SK-N-SH (cell line): ENCODE measurements at regions not wholly inside any gene's neighbourhood (a gene's known extent, or its start where the extent isn't known, plus 50 kb on each side); places are given as distances from the start of the nearest gene placed in this dataset.

Experiments used
- CTCF ChIA-PET: fragments of 300-600, 350-600 bp; formaldehyde crosslinking; extraction: SDS; loops from one replicate; lab custom pipeline; 2021; lab: Yijun Ruan, JAX
- POLR2A ChIA-PET: fragments of 350-600 bp; sonication (Branson Sonifier 250); formaldehyde crosslinking; extraction: SDS; loops from one replicate; lab custom pipeline; 2020; ENCODE audit warnings: antibody characterized with exemption, inconsistent platforms; lab: Yijun Ruan, JAX
- DNase-seq: peaks from one replicate; pipeline ENCODE4 v3.0.0; 2012
- H2AFZ ChIP-seq: fragments of 200-600 bp; sonication (generic); 2 replicates; pipeline ENCODE4 v1.8.1; 2016; ENCODE audit warnings: antibody characterized with exemption, mild to moderate bottlenecking, low read depth
- H3F3A ChIP-seq: fragments of 200-600 bp; sonication (generic); replicated peaks from 2 replicates; pipeline ENCODE3; 2016; ENCODE audit warnings: antibody characterized with exemption, mild to moderate bottlenecking; ENCODE audit not compliant: insufficient read depth
- H3K27ac ChIP-seq, 2 experiments: fragments of 200-500 bp in 1 of 2; fragments of 200-600 bp in 1 of 2; sonication (Bioruptor generic) in 1 of 2; sonication (generic), shearing (Covaris generic) in 1 of 2; 2 replicates each; pipeline versions ENCODE4 v1.5.1 to v1.6.1; 2014 to 2016; ENCODE audit warnings: low read depth in 2 of 2, inconsistent platforms in 1 of 2, low read length in 1 of 2, mild to moderate bottlenecking in 1 of 2, mixed read lengths in 1 of 2
- H3K27me3 ChIP-seq: fragments of 200-600 bp; sonication (generic), shearing (Covaris generic); 2 replicates; pipeline ENCODE4 v1.6.1; 2016; ENCODE audit warnings: mixed run types; ENCODE audit not compliant: insufficient read depth
- H3K36me3 ChIP-seq, 2 experiments: fragments of 200-500 bp in 1 of 2; fragments of 200-600 bp in 1 of 2; sonication (Bioruptor generic) in 1 of 2; sonication (generic) in 1 of 2; replicated peaks in 1 of 2; 2 replicates each; pipeline versions ENCODE3 to v1.5.1; 2014 to 2016; ENCODE audit warnings: low read length in 1 of 2, mild to moderate bottlenecking in 1 of 2; ENCODE audit not compliant: insufficient read depth in 2 of 2, control insufficient read depth in 1 of 2
- H3K4me1 ChIP-seq, 2 experiments: fragments of 200-500 bp in 1 of 2; fragments of 200-600 bp in 1 of 2; sonication (Bioruptor generic) in 1 of 2; sonication (generic), shearing (Covaris generic) in 1 of 2; 2 replicates each; pipeline versions ENCODE4 v1.5.1 to v1.6.1; 2014 to 2016; ENCODE audit warnings: low read depth in 1 of 2, low read length in 1 of 2, mixed run types in 1 of 2; ENCODE audit not compliant: insufficient read depth in 2 of 2, control insufficient read depth in 1 of 2
- H3K4me2 ChIP-seq: fragments of 200-600 bp; sonication (generic), shearing (Covaris generic); 2 replicates; pipeline ENCODE4 v1.6.1; 2017; ENCODE audit warnings: mixed run types
- H3K4me3 ChIP-seq, 2 experiments: fragments of 200-500 bp in 1 of 2; fragments of 200-600 bp in 1 of 2; sonication (Bioruptor generic) in 1 of 2; sonication (generic), shearing (Covaris generic) in 1 of 2; 2 replicates each; pipeline versions ENCODE4 v1.5.1 to v1.8.1; 2014 to 2016; ENCODE audit warnings: low read depth in 2 of 2, inconsistent platforms in 1 of 2, low read length in 1 of 2, mild to moderate bottlenecking in 1 of 2, mixed read lengths in 1 of 2, moderate library complexity in 1 of 2
- H3K79me2 ChIP-seq: fragments of 200-600 bp; sonication (generic); 2 replicates; pipeline ENCODE4 v1.8.1; 2017; ENCODE audit warnings: mild to moderate bottlenecking; ENCODE audit not compliant: insufficient read depth
- H3K9ac ChIP-seq: fragments of 200-600 bp; sonication (generic); 2 replicates; pipeline ENCODE4 v1.6.1; 2017; ENCODE audit warnings: mixed run types
- H3K9me2 ChIP-seq: fragments of 200-600 bp; sonication (generic); 2 replicates; pipeline ENCODE4 v1.6.1; 2017; ENCODE audit warnings: mixed run types
- H3K9me3 ChIP-seq: fragments of 200-600 bp; sonication (generic); 2 replicates; pipeline ENCODE4 v1.6.1; 2017; ENCODE audit warnings: mixed run types, mild to moderate bottlenecking, moderate library complexity
- H4K20me1 ChIP-seq: fragments of 200-600 bp; sonication (generic); 2 replicates; pipeline ENCODE4 v1.6.1; 2017; ENCODE audit warnings: mild to moderate bottlenecking, mixed run types; ENCODE audit not compliant: insufficient read depth
- EP300 ChIP-seq, 2 experiments: IDR thresholded peaks; 2 replicates each; pipeline versions ENCODE4 v1.4.0 to v1.6.1; 2012; ENCODE audit warnings: borderline replicate concordance in 1 of 2, low read depth in 1 of 2, low read length in 1 of 2
- FOSL2 ChIP-seq: IDR thresholded peaks from 2 replicates; pipeline ENCODE4 v1.4.0; 2012; ENCODE audit warnings: low read depth, mild to moderate bottlenecking, moderate library complexity, borderline replicate concordance
- GATA2 ChIP-seq: sonication (generic); formaldehyde crosslinking; IDR thresholded peaks from 2 replicates; pipeline ENCODE4 v1.5.0; 2020; ENCODE audit warnings: mild to moderate bottlenecking, missing genetic modification reagents
- JUND ChIP-seq: IDR thresholded peaks from 2 replicates; pipeline ENCODE4 v1.4.0; 2012
- MAX ChIP-seq: IDR thresholded peaks from 2 replicates; pipeline ENCODE4 v1.4.0; 2012; ENCODE audit warnings: low read depth
- MXI1 ChIP-seq: IDR thresholded peaks from 2 replicates; pipeline ENCODE4 v1.6.1; 2012; ENCODE audit warnings: mild to moderate bottlenecking, low read depth, low read length, improper control_type of control experiment
- POLR2AphosphoS5 ChIP-seq: IDR thresholded peaks from 2 replicates; pipeline ENCODE4 v1.6.1; 2012; ENCODE audit warnings: low read depth, low read length
- RFX5 ChIP-seq: IDR thresholded peaks from 2 replicates; pipeline ENCODE4 v1.6.1; 2012; ENCODE audit warnings: mild to moderate bottlenecking, improper control_type of control experiment, low read length
- RXRA ChIP-seq: IDR thresholded peaks from 2 replicates; pipeline ENCODE4 v1.4.0; 2012; ENCODE audit warnings: low read depth, mild to moderate bottlenecking, borderline replicate concordance
- SIN3A ChIP-seq: IDR thresholded peaks from 2 replicates; pipeline ENCODE4 v1.6.1; 2012; ENCODE audit warnings: low read depth, mild to moderate bottlenecking, low read length, moderate library complexity, borderline replicate concordance
- SMC3 ChIP-seq: IDR thresholded peaks from 2 replicates; pipeline ENCODE4 v1.6.1; 2012; ENCODE audit warnings: low read depth, low read length, improper control_type of control experiment
- USF1 ChIP-seq: IDR thresholded peaks from 2 replicates; pipeline ENCODE4 v1.4.0; 2012; ENCODE audit warnings: low read depth, borderline replicate concordance
- YY1 ChIP-seq: IDR thresholded peaks from 2 replicates; pipeline ENCODE4 v1.4.0; 2012; ENCODE audit warnings: low read depth, mild to moderate bottlenecking
- WGBS: methylation state at CpG from one replicate; pipeline ENCODE4 v1.1.6; 2017; ENCODE audit warnings: low lambda C conversion rate; 5-methylcytosine and 5-hydroxymethylcytosine counted together
- TF ChIP-seq, protein P1 (sequence below): IDR thresholded peaks from 2 replicates; pipeline ENCODE4 v1.6.1; 2012; ENCODE audit warnings: mild to moderate bottlenecking, low read depth, low read length, moderate library complexity
- TF ChIP-seq, protein P2 (sequence below): fragments of 150-350 bp; IDR thresholded peaks from 2 replicates; pipeline ENCODE4 v1.6.1; 2016; ENCODE audit warnings: mild to moderate bottlenecking, low read depth, low read length
- TF ChIP-seq, protein P3 (sequence below): IDR thresholded peaks from 2 replicates; pipeline ENCODE4; 2012

GRCh38 chr6:77106992-77107391, 356.3 kb downstream of the HTR1B start (continued):
- TF ChIP-seq EP300 (IDR thresholded peaks at IDR 0.05; ENCODE audit: borderline replicate concordance in 1 of 2, low read depth in 1 of 2, low read length in 1 of 2), result no peak
- TF ChIP-seq, protein P1, sequence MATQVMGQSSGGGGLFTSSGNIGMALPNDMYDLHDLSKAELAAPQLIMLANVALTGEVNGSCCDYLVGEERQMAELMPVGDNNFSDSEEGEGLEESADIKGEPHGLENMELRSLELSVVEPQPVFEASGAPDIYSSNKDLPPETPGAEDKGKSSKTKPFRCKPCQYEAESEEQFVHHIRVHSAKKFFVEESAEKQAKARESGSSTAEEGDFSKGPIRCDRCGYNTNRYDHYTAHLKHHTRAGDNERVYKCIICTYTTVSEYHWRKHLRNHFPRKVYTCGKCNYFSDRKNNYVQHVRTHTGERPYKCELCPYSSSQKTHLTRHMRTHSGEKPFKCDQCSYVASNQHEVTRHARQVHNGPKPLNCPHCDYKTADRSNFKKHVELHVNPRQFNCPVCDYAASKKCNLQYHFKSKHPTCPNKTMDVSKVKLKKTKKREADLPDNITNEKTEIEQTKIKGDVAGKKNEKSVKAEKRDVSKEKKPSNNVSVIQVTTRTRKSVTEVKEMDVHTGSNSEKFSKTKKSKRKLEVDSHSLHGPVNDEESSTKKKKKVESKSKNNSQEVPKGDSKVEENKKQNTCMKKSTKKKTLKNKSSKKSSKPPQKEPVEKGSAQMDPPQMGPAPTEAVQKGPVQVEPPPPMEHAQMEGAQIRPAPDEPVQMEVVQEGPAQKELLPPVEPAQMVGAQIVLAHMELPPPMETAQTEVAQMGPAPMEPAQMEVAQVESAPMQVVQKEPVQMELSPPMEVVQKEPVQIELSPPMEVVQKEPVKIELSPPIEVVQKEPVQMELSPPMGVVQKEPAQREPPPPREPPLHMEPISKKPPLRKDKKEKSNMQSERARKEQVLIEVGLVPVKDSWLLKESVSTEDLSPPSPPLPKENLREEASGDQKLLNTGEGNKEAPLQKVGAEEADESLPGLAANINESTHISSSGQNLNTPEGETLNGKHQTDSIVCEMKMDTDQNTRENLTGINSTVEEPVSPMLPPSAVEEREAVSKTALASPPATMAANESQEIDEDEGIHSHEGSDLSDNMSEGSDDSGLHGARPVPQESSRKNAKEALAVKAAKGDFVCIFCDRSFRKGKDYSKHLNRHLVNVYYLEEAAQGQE, result no peak
- TF ChIP-seq FOSL2, result no peak
- TF ChIP-seq GATA2, result no peak
- TF ChIP-seq MAX, result no peak
- no peak for TF ChIP-seq USF1
- no peak for TF ChIP-seq RXRA
- no peak for TF ChIP-seq RFX5
- no peak for TF ChIP-seq JUND

DNA sequence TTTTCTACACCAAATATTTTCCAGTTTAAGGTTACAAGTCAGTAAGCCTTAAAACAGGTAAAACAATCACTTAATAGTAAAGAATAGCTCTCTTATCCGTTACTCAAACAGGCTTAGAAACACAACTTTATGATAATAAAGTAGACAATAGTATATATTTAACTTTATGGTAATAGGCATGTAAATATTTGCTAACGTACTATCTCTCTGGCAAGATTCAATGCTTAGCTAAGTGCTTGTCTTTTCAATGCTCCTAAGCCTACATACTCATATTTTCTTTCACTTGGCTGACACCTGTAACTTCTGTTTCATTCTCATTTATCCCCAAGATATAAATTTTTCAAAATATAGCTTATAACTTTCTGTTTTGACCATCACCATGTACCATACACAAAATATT, 358.2 kb downstream of the HTR1B start:
- 10% methylated on average over 2 of the region's 2 CpGs for WGBS
- Histone ChIP-seq H3F3A (no peaks in the 10 kb centered on the region), H3K9me3 (no peaks in the 10 kb centered on the region), H2AFZ (no peak overlapping the region), H3K79me2 (no peaks in the 10 kb centered on the region), H3K4me3 (no peak overlapping the region), H3K27me3 (no peaks in the 10 kb centered on the region; the same call in 1 of the 2 replicates), H3K9ac (no peak overlapping the region), H3K9me2 (no peaks in the 10 kb centered on the region), H3K27ac (no peak overlapping the region), H3K36me3 (no peaks in the 10 kb centered on the region)
- CTCF ChIA-PET, result no interaction called here
- DNase-seq, result no peak
- TF ChIP-seq SIN3A (no peak), MXI1 (no peak), SMC3 (no peak), POLR2AphosphoS5 (no peak), YY1 (no peak)
- TF ChIP-seq, protein P2, sequence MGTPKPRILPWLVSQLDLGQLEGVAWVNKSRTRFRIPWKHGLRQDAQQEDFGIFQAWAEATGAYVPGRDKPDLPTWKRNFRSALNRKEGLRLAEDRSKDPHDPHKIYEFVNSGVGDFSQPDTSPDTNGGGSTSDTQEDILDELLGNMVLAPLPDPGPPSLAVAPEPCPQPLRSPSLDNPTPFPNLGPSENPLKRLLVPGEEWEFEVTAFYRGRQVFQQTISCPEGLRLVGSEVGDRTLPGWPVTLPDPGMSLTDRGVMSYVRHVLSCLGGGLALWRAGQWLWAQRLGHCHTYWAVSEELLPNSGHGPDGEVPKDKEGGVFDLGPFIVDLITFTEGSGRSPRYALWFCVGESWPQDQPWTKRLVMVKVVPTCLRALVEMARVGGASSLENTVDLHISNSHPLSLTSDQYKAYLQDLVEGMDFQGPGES, result no peak
- TF ChIP-seq, protein P3, sequence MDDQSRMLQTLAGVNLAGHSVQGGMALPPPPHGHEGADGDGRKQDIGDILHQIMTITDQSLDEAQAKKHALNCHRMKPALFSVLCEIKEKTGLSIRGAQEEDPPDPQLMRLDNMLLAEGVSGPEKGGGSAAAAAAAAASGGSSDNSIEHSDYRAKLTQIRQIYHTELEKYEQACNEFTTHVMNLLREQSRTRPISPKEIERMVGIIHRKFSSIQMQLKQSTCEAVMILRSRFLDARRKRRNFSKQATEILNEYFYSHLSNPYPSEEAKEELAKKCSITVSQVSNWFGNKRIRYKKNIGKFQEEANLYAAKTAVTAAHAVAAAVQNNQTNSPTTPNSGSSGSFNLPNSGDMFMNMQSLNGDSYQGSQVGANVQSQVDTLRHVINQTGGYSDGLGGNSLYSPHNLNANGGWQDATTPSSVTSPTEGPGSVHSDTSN, result no peak
- TF ChIP-seq, all 33 proteins: peak for 0
- H3K4me2 ChIP-seq, result no peak overlapping the region
- POLR2A ChIA-PET, result no interaction called here
- H3K4me1 ChIP-seq, result no peaks in the 10 kb centered on the region
- H4K20me1 ChIP-seq, result no peaks in the 10 kb centered on the region
